ENCODE measurements at regions not wholly inside any gene's neighbourhood (a gene's known extent, or its start where the extent isn't known, plus 50 kb on each side); places are given as distances from the start of the nearest gene placed in this dataset.

- no peak overlapping the region for H3K9ac ChIP-seq (ENCODE audit: low read length)
- H3K9me3 ChIP-seq (ENCODE audit: low read length) = no peaks in the 10 kb centered on the region
- BruUV-seq (replicated peaks) = no TSS peak
- H3K27ac ChIP-seq (ENCODE audit: low read length) = no peak overlapping the region
- no peaks in the 10 kb centered on the region for H3K4me1 ChIP-seq (ENCODE audit: insufficient read depth, low read length)
- H3F3A ChIP-seq (ENCODE audit: low read length, unreplicated experiment) = no peaks in the 10 kb centered on the region
- no peak overlapping the region for H2AFZ ChIP-seq (ENCODE audit: low read length)
- no peak for DNase-seq
- no peaks in the 10 kb centered on the region for H3K79me2 ChIP-seq (ENCODE audit: low read length)
- no peak overlapping the region for H3K4me3 ChIP-seq (ENCODE audit: low read length)
- peaks cover 71% of the 10 kb centered on the region for H3K27me3 ChIP-seq (ENCODE audit: low read length)
- H3K4me2 ChIP-seq (ENCODE audit: low read length) = no peak overlapping the region
- H4K20me1 ChIP-seq (ENCODE audit: low read length) = no peaks in the 10 kb centered on the region
- ATAC-seq = no peak
- no peaks in the 10 kb centered on the region for H3K9me2 ChIP-seq (replicated peaks; ENCODE audit: low read length)
- ChIA-PET POLR2A (ENCODE audit: unreplicated experiment) (no interaction called here), CTCF (no interaction called here)
- TF ChIP-seq EZH2phosphoT487 (IDR thresholded peaks at IDR 0.05; ENCODE audit: borderline replicate concordance, low read length) (no peak), EZH2 (IDR thresholded peaks at IDR 0.05; ENCODE audit: low read length, unreplicated experiment) (no peak)
- TF ChIP-seq, protein P1, sequence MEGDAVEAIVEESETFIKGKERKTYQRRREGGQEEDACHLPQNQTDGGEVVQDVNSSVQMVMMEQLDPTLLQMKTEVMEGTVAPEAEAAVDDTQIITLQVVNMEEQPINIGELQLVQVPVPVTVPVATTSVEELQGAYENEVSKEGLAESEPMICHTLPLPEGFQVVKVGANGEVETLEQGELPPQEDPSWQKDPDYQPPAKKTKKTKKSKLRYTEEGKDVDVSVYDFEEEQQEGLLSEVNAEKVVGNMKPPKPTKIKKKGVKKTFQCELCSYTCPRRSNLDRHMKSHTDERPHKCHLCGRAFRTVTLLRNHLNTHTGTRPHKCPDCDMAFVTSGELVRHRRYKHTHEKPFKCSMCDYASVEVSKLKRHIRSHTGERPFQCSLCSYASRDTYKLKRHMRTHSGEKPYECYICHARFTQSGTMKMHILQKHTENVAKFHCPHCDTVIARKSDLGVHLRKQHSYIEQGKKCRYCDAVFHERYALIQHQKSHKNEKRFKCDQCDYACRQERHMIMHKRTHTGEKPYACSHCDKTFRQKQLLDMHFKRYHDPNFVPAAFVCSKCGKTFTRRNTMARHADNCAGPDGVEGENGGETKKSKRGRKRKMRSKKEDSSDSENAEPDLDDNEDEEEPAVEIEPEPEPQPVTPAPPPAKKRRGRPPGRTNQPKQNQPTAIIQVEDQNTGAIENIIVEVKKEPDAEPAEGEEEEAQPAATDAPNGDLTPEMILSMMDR (conservative IDR thresholded peaks at IDR 0.05; ENCODE audit: low read depth, low read length) = no peak
- intact Hi-C loops (cut with micrococcal nuclease) = no loop called here
- H3K36me3 ChIP-seq (ENCODE audit: low read depth, low read length) = no peaks in the 10 kb centered on the region
Measured at GRCh38 chr14:48113713-48114112, 438.3 kb upstream of the MDGA2 start.

DNA sequence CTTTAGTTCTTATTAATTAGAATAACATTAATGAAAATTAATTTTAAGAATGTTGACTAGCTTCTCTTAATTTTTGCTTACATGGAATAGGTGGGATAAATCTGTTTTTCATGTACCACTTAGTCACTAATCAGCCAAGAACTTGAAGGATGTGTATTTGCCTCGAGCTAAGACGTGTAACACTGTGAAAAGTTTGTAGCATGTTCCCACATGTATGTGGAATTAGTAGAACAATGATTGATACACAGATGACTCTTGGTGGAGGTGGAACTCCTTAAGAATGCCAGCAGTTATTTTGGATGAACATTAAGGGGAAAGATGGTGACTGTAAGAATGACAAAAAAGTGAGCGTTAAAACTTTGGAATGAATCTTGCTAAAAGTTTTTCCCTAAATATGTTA is 435.7 kb upstream of the MDGA2 start:
- no peak for ATAC-seq
- Histone ChIP-seq H3F3A (ENCODE audit: low read length, unreplicated experiment) (no peaks in the 10 kb centered on the region), H3K4me3 (ENCODE audit: low read length) (no peak overlapping the region), H3K27ac (ENCODE audit: low read length) (no peak overlapping the region), H3K27me3 (ENCODE audit: low read length) (peaks cover 66% of the 10 kb centered on the region), H3K9me3 (ENCODE audit: low read length) (no peaks in the 10 kb centered on the region), H3K4me2 (ENCODE audit: low read length) (no peak overlapping the region), H3K9me2 (replicated peaks; ENCODE audit: low read length) (no peaks in the 10 kb centered on the region), H3K4me1 (ENCODE audit: insufficient read depth, low read length) (no peaks in the 10 kb centered on the region), H3K36me3 (ENCODE audit: low read depth, low read length) (no peaks in the 10 kb centered on the region), H3K79me2 (ENCODE audit: low read length) (no peaks in the 10 kb centered on the region), H4K20me1 (ENCODE audit: low read length) (no peaks in the 10 kb centered on the region), H2AFZ (ENCODE audit: low read length) (no peak overlapping the region), H3K9ac (ENCODE audit: low read length) (no peak overlapping the region)
- DNase-seq = no peak
- TF ChIP-seq, protein P1 (conservative IDR thresholded peaks at IDR 0.05; ENCODE audit: low read depth, low read length) = no peak
- TF ChIP-seq EZH2phosphoT487 (IDR thresholded peaks at IDR 0.05; ENCODE audit: borderline replicate concordance, low read length) (no peak), EZH2 (IDR thresholded peaks at IDR 0.05; ENCODE audit: low read length, unreplicated experiment) (no peak)
- CTCF ChIA-PET = no interaction called here
- BruUV-seq (replicated peaks) = no TSS peak
- intact Hi-C loops (cut with micrococcal nuclease) = no loop called here
- POLR2A ChIA-PET (ENCODE audit: unreplicated experiment) = no interaction called here

- H3K9me3 ChIP-seq (ENCODE audit: low read length) = no peaks in the 10 kb centered on the region
- no peak for ATAC-seq
Measured at GRCh38 chr14:48107646-48108045, 432.2 kb upstream of the MDGA2 start.

More at GRCh38 chr14:48107646-48108045, 432.2 kb upstream of the MDGA2 start:
- no peak overlapping the region for H3K4me2 ChIP-seq (ENCODE audit: low read length)
- H3K27ac ChIP-seq (ENCODE audit: low read length) = no peak overlapping the region
- H3F3A ChIP-seq (ENCODE audit: low read length, unreplicated experiment) = no peaks in the 10 kb centered on the region
- peaks cover 60% of the 10 kb centered on the region for H3K27me3 ChIP-seq (ENCODE audit: low read length)
- BruUV-seq (replicated peaks) = no TSS peak
- H3K36me3 ChIP-seq (ENCODE audit: low read depth, low read length) = no peaks in the 10 kb centered on the region
- intact Hi-C loops (cut with micrococcal nuclease) = no loop called here
- no peak overlapping the region for H3K4me3 ChIP-seq (ENCODE audit: low read length)
- no peak overlapping the region for H3K9ac ChIP-seq (ENCODE audit: low read length)
- H2AFZ ChIP-seq (ENCODE audit: low read length) = no peak overlapping the region
- TF ChIP-seq EZH2phosphoT487 (IDR thresholded peaks at IDR 0.05; ENCODE audit: borderline replicate concordance, low read length) (no peak), EZH2 (IDR thresholded peaks at IDR 0.05; ENCODE audit: low read length, unreplicated experiment) (no peak)
- TF ChIP-seq, protein P1 (conservative IDR thresholded peaks at IDR 0.05; ENCODE audit: low read depth, low read length) = no peak
- no peaks in the 10 kb centered on the region for H3K4me1 ChIP-seq (ENCODE audit: insufficient read depth, low read length)
- ChIA-PET POLR2A (ENCODE audit: unreplicated experiment) (no interaction called here), CTCF (no interaction called here)
- no peak for DNase-seq
- no peaks in the 10 kb centered on the region for H3K9me2 ChIP-seq (replicated peaks; ENCODE audit: low read length)
- H4K20me1 ChIP-seq (ENCODE audit: low read length) = no peaks in the 10 kb centered on the region
- H3K79me2 ChIP-seq (ENCODE audit: low read length) = no peaks in the 10 kb centered on the region
